ENCODE measurements at regions not wholly inside any gene's neighbourhood (a gene's known extent, or its start where the extent isn't known, plus 50 kb on each side); places are given as distances from the start of the nearest gene placed in this dataset.
A peak's percentile ranks its signal among the peaks of the same experiment; 100 is the strongest.

DNA sequence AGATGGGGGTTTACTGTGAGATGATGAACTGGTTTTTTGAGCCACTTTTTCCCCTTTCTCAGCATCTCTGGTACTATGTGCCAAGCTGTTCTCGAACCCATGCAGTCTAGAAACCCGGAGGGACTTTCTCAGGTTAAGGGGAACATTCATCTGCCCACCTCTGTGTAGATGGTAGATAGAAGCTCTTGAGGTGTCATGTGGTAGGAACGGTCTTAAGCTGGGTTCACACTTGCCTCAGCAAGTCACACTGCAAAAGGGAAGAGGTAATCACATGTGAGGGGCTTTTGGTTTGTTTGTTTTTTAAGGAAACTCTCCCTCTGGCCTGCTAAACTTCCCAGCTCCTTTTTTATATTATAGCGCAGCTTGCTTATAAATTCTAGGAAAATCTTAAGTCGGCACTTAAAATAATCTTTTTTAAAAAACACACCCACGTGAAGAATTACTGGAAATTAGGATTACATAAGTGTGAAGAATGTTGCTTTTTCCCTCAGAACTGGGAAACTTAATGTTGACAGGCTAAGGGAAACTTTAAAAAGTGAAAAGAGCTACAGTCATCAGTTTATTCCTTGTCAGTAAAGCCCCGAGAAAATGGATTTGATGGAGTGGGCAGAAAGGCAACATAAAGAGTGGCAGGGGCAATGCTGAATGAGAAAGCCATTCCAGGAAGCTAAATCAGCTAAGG, 430.3 kb downstream of the ARHGEF28 start:
- Mint-ChIP-seq H3K36me3 (ENCODE audit: low read depth) (no peaks in the 10 kb centered on the region), H3K4me1 (ENCODE audit: low read depth) (no peaks in the 10 kb centered on the region), H3K27me3 (ENCODE audit: insufficient read depth) (peaks cover 11% of the 10 kb centered on the region), H3K4me3 (no peak overlapping the region), H3K27ac (no peak overlapping the region), H3K9me3 (no peaks in the 10 kb centered on the region)
- no peak for DNase-seq
- TF ChIP-seq, protein P1, sequence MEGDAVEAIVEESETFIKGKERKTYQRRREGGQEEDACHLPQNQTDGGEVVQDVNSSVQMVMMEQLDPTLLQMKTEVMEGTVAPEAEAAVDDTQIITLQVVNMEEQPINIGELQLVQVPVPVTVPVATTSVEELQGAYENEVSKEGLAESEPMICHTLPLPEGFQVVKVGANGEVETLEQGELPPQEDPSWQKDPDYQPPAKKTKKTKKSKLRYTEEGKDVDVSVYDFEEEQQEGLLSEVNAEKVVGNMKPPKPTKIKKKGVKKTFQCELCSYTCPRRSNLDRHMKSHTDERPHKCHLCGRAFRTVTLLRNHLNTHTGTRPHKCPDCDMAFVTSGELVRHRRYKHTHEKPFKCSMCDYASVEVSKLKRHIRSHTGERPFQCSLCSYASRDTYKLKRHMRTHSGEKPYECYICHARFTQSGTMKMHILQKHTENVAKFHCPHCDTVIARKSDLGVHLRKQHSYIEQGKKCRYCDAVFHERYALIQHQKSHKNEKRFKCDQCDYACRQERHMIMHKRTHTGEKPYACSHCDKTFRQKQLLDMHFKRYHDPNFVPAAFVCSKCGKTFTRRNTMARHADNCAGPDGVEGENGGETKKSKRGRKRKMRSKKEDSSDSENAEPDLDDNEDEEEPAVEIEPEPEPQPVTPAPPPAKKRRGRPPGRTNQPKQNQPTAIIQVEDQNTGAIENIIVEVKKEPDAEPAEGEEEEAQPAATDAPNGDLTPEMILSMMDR (IDR thresholded peaks at IDR 0.05): no peak

DNA sequence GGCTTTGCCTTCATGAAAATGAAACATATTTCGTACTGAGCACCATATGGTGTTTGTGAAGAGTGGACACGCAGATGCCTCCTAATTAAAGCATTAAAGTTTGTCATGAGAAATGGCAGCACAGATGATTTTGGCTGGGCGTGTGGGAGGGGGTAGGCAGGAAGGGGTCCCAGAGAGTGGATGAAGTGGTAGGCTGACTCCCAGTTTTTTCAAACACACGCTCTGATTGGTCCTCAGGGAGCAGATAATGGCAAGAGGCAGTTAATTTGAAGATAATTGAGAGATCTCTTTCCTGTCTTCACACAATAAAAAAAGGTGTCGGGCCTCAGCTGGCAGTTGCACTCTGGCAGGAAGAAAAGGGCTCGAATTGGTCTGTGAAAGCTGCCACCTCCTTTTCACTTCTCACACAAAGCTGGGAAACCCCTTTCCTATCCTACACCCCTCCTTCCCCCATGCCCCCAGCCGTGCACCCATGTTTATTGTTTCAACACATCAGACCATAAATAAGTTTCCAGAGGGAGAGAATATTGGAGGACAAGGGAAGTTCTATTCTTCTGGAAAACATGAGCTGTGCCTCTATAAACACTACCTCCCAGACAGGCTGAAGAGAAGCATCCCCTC, 429.6 kb downstream of the ARHGEF28 start:
- H3K36me3 Mint-ChIP-seq (ENCODE audit: low read depth): no peaks in the 10 kb centered on the region
- peaks cover 15% of the 10 kb centered on the region for H3K27me3 Mint-ChIP-seq (ENCODE audit: insufficient read depth)
- H3K27ac Mint-ChIP-seq: no peak overlapping the region
- TF ChIP-seq, protein P1 (IDR thresholded peaks at IDR 0.05): no peak
- H3K4me3 Mint-ChIP-seq: no peak overlapping the region
- no peak for DNase-seq
- H3K4me1 Mint-ChIP-seq (ENCODE audit: low read depth): no peaks in the 10 kb centered on the region
- no peaks in the 10 kb centered on the region for H3K9me3 Mint-ChIP-seq

DNA sequence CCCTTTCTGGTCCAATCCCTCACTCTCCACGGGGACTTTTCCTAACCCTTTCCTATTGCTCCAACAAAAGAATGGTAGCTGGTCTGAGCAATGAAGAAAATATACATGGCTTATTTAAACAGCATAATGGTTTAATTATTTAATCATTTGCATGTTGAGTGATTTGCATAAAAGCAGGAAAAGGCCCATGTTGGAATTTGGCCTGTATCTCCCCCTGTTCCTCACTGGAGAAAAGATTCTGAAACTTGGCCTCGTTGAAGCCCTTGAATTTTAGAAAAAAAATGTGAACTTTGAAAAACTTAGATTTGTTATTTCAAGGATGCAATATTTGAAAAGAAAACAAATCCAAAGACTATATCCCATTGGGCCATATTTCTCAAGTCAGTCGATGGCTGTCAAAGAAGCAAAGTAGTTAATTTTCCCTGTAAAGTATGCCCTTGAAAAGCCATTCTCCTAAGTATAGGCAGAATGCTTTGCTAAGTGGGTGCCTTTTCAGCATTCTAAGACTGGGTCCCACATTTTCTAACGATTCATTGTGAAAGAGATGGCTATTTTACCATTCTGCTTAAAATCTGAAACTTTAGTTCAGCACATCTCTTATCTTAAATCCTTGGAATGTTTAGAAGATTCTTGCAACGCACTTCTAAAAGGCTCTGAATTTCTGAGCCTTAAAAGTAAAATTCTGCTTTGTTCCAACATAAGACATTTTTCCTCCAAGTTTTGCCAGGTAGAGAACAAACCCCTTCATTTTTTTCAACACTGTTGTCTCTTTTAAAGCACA, 428.8 kb downstream of the ARHGEF28 start:
- DNase-seq: no peak
- Mint-ChIP-seq H3K4me3 (no peak overlapping the region), H3K36me3 (ENCODE audit: low read depth) (no peaks in the 10 kb centered on the region), H3K27ac (no peak overlapping the region), H3K4me1 (ENCODE audit: low read depth) (no peaks in the 10 kb centered on the region), H3K27me3 (ENCODE audit: insufficient read depth) (peaks cover 16% of the 10 kb centered on the region), H3K9me3 (no peaks in the 10 kb centered on the region)
- TF ChIP-seq, protein P1 (IDR thresholded peaks at IDR 0.05): no peak

GRCh38 chr5:74054139-74054538, 428.1 kb downstream of the ARHGEF28 start:
- Mint-ChIP-seq H3K4me3 (no peak overlapping the region), H3K36me3 (ENCODE audit: low read depth) (no peaks in the 10 kb centered on the region), H3K27me3 (ENCODE audit: insufficient read depth) (peaks cover 14% of the 10 kb centered on the region), H3K9me3 (no peaks in the 10 kb centered on the region), H3K27ac (no peak overlapping the region), H3K4me1 (ENCODE audit: low read depth) (no peaks in the 10 kb centered on the region)
- no peak for DNase-seq
- TF ChIP-seq, protein P1 (IDR thresholded peaks at IDR 0.05): no peak

GRCh38 chr5:74052441-74053221, 426.6 kb downstream of the ARHGEF28 start:
- no peaks in the 10 kb centered on the region for H3K9me3 Mint-ChIP-seq
- H3K4me1 Mint-ChIP-seq (ENCODE audit: low read depth): no peaks in the 10 kb centered on the region
- no peak overlapping the region for H3K4me3 Mint-ChIP-seq
- H3K27ac Mint-ChIP-seq: no peak overlapping the region
- H3K36me3 Mint-ChIP-seq (ENCODE audit: low read depth): no peaks in the 10 kb centered on the region
- peaks cover 10% of the 10 kb centered on the region for H3K27me3 Mint-ChIP-seq (ENCODE audit: insufficient read depth)
- DNase-seq: no peak
- TF ChIP-seq, protein P1 (IDR thresholded peaks at IDR 0.05): 0 out of 2 replicates have a peak, but pooled peaks have one; percentile 7
